ENCODE measurements at regions not wholly inside any gene's neighbourhood (a gene's known extent, or its start where the extent isn't known, plus 50 kb on each side); places are given as distances from the start of the nearest gene placed in this dataset.

DNA sequence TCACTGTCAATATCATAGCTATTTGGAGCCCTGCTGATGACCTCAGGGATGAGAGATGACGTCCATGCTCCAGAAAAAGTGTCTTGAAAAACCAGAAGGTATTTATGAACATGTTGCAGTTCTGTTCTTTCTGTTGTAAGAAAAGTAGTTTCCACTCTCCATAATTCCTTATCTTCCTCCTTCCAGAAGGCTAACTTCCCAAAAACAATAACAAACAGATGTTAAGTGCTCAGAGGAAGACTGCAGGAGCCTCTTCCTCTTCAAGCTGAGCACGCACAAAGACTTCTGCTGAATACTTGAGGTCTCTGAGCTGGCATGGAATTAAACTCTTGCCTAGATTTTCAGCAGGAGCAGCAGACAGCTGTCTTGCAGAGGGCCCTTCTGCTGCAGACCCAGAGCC is 434.5 kb upstream of the KLHL29 start (continued):
- TF ChIP-seq SP1 (IDR thresholded peaks at IDR 0.05; ENCODE audit: low read depth) (no peak), EZH2 (IDR thresholded peaks at IDR 0.05) (no peak), YY1 (IDR thresholded peaks at IDR 0.05; ENCODE audit: extremely low read depth, insufficient replicate concordance, low read depth, low read length) (no peak), SIN3A (IDR thresholded peaks at IDR 0.05; ENCODE audit: low read depth) (no peak)

DNA sequence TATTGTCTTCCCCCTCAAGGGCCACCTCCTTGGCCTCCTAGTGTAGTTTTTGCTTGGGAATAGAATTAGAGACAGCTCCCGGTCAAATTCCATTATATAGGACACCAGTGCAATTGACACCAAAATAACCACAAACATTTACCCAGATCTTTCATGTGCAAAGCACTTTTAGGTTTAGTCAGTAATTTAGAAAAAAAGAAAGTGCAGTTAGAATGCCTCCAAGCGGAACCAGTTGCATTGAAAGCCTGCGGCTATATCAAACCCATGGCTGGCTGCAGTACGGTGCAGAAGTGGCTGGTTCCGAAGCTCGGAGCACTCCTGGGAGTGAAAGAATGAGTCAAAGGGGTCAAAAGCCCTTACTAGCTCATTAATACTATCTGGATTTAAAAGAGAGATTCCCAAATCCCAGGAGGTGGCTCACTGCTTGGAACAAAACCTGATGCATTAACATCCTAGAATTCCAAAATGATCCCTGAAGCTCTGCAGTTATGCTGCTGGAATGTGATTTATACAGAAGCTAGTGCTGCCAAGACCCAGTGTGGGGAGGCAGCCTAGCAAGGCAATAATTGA is 432.2 kb upstream of the KLHL29 start:
- H3K4me1 ChIP-seq (ENCODE audit: control insufficient read depth in 1 of 2, insufficient read depth in 2 of 2, low read length in 2 of 2), result no peaks in the 10 kb centered on the region
- H2AFZ ChIP-seq (ENCODE audit: low read depth, low read length, poor library complexity, severe bottlenecking), result no peak overlapping the region
- no peak for DNase-seq (ENCODE audit: low read depth, low spot score)
- ATAC-seq, result no peak
- no peak overlapping the region for H3K4me3 ChIP-seq (replicated peaks in 1 of 2; ENCODE audit: low read depth in 1 of 2, low read length in 2 of 2)
- ChIA-PET POLR2A (no interaction called here), CTCF (no interaction called here), RAD21 (ENCODE audit: low non-redundant PET in 1 of 2, low total read pairs in 2 of 2, uncharacterized antibody in 2 of 2, unreplicated experiment in 2 of 2) (no interaction called here)
- BruUV-seq (replicated peaks), result no TSS peak
- H3K36me3 ChIP-seq (ENCODE audit: control insufficient read depth in 1 of 2, insufficient read depth in 2 of 2, low read length in 2 of 2), result no peaks in the 10 kb centered on the region
- no peaks in the 10 kb centered on the region for H3K79me2 ChIP-seq (ENCODE audit: insufficient read depth, low read length)
- no peaks in the 10 kb centered on the region for H3K9me2 ChIP-seq (ENCODE audit: insufficient read depth)
- no peaks in the 10 kb centered on the region for H3K27me3 ChIP-seq (ENCODE audit: insufficient read depth, low read length)
- no peak overlapping the region for H3K4me2 ChIP-seq (ENCODE audit: low read length)
- TF ChIP-seq, protein P1, sequence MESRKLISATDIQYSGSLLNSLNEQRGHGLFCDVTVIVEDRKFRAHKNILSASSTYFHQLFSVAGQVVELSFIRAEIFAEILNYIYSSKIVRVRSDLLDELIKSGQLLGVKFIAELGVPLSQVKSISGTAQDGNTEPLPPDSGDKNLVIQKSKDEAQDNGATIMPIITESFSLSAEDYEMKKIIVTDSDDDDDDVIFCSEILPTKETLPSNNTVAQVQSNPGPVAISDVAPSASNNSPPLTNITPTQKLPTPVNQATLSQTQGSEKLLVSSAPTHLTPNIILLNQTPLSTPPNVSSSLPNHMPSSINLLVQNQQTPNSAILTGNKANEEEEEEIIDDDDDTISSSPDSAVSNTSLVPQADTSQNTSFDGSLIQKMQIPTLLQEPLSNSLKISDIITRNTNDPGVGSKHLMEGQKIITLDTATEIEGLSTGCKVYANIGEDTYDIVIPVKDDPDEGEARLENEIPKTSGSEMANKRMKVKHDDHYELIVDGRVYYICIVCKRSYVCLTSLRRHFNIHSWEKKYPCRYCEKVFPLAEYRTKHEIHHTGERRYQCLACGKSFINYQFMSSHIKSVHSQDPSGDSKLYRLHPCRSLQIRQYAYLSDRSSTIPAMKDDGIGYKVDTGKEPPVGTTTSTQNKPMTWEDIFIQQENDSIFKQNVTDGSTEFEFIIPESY (IDR thresholded peaks at IDR 0.05; ENCODE audit: extremely low read depth, insufficient replicate concordance, low read length), result no peak
- TF ChIP-seq YY1 (IDR thresholded peaks at IDR 0.05; ENCODE audit: extremely low read depth, insufficient replicate concordance, low read depth, low read length), result no peak
- no peak for TF ChIP-seq ZNF274 (IDR thresholded peaks at IDR 0.05; ENCODE audit: low read depth, low read length)
- TF ChIP-seq CEBPB (IDR thresholded peaks at IDR 0.05; ENCODE audit: low read depth), result no peak
- TF ChIP-seq, protein P2, sequence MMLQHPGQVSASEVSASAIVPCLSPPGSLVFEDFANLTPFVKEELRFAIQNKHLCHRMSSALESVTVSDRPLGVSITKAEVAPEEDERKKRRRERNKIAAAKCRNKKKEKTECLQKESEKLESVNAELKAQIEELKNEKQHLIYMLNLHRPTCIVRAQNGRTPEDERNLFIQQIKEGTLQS (IDR thresholded peaks at IDR 0.05), result no peak
- no peak for TF ChIP-seq POLR2AphosphoS5 (IDR thresholded peaks at IDR 0.05; ENCODE audit: low read depth, low read length)
- TF ChIP-seq, protein P3, sequence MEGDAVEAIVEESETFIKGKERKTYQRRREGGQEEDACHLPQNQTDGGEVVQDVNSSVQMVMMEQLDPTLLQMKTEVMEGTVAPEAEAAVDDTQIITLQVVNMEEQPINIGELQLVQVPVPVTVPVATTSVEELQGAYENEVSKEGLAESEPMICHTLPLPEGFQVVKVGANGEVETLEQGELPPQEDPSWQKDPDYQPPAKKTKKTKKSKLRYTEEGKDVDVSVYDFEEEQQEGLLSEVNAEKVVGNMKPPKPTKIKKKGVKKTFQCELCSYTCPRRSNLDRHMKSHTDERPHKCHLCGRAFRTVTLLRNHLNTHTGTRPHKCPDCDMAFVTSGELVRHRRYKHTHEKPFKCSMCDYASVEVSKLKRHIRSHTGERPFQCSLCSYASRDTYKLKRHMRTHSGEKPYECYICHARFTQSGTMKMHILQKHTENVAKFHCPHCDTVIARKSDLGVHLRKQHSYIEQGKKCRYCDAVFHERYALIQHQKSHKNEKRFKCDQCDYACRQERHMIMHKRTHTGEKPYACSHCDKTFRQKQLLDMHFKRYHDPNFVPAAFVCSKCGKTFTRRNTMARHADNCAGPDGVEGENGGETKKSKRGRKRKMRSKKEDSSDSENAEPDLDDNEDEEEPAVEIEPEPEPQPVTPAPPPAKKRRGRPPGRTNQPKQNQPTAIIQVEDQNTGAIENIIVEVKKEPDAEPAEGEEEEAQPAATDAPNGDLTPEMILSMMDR (IDR thresholded peaks at IDR 0.05 in 2 of 3, conservative IDR thresholded peaks at IDR 0.05 in 1 of 3; ENCODE audit: borderline replicate concordance in 1 of 3, insufficient read depth in 1 of 3, low read depth in 2 of 3, low read length in 2 of 3), result no peak
- TF ChIP-seq JUND (IDR thresholded peaks at IDR 0.05), result no peak
- TF ChIP-seq, protein P4, sequence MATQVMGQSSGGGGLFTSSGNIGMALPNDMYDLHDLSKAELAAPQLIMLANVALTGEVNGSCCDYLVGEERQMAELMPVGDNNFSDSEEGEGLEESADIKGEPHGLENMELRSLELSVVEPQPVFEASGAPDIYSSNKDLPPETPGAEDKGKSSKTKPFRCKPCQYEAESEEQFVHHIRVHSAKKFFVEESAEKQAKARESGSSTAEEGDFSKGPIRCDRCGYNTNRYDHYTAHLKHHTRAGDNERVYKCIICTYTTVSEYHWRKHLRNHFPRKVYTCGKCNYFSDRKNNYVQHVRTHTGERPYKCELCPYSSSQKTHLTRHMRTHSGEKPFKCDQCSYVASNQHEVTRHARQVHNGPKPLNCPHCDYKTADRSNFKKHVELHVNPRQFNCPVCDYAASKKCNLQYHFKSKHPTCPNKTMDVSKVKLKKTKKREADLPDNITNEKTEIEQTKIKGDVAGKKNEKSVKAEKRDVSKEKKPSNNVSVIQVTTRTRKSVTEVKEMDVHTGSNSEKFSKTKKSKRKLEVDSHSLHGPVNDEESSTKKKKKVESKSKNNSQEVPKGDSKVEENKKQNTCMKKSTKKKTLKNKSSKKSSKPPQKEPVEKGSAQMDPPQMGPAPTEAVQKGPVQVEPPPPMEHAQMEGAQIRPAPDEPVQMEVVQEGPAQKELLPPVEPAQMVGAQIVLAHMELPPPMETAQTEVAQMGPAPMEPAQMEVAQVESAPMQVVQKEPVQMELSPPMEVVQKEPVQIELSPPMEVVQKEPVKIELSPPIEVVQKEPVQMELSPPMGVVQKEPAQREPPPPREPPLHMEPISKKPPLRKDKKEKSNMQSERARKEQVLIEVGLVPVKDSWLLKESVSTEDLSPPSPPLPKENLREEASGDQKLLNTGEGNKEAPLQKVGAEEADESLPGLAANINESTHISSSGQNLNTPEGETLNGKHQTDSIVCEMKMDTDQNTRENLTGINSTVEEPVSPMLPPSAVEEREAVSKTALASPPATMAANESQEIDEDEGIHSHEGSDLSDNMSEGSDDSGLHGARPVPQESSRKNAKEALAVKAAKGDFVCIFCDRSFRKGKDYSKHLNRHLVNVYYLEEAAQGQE (IDR thresholded peaks at IDR 0.05; ENCODE audit: low read depth), result no peak
- TF ChIP-seq SRF (IDR thresholded peaks at IDR 0.05; ENCODE audit: low read depth), result no peak
- no peak for TF ChIP-seq FOSL1 (IDR thresholded peaks at IDR 0.05; ENCODE audit: low read depth)
- TF ChIP-seq TCF7L2 (IDR thresholded peaks at IDR 0.05; ENCODE audit: borderline replicate concordance, extremely low read depth, insufficient read depth, insufficient read length), result no peak
- TF ChIP-seq EZH2 (IDR thresholded peaks at IDR 0.05), result no peak
- TF ChIP-seq EZH2phosphoT487 (IDR thresholded peaks at IDR 0.05; ENCODE audit: borderline replicate concordance), result no peak
- intact Hi-C loops (cut with micrococcal nuclease), result no loop called here
- no peaks in the 10 kb centered on the region for H3K9me3 ChIP-seq (ENCODE audit: control insufficient read depth in 1 of 2, insufficient read depth in 1 of 2, low read depth in 1 of 2, low read length in 2 of 2)
- no peaks in the 10 kb centered on the region for H4K20me1 ChIP-seq (ENCODE audit: insufficient read depth)
- no peak overlapping the region for H3K9ac ChIP-seq (ENCODE audit: low read length)
- H3K27ac ChIP-seq (ENCODE audit: low read depth, low read length), result no peak overlapping the region
